Liver (tissue), 3 donors: ENCODE measurements at regions not wholly inside any gene's neighbourhood (a gene's known extent, or its start where the extent isn't known, plus 50 kb on each side); places are given as distances from the start of the nearest gene placed in this dataset.

Experiments used
- HNF4G ChIP-seq: IDR thresholded peaks from 2 replicates; pipeline ENCODE4 v1.6.1; 2016; ENCODE audit warnings: antibody characterized with exemption
- NR2F2 ChIP-seq: IDR thresholded peaks from 2 replicates; pipeline ENCODE4 v1.6.1; 2016; ENCODE audit warnings: antibody characterized with exemption
- RAD21 ChIP-seq, 2 donors: IDR thresholded peaks; 2 replicates each; pipeline ENCODE4 v1.6.1; 2016; ENCODE audit warnings: antibody characterized with exemption in 2 of 2, mild to moderate bottlenecking in 2 of 2
- SP1 ChIP-seq: IDR thresholded peaks from 2 replicates; pipeline ENCODE4 v1.6.1; 2018; ENCODE audit warnings: antibody characterized with exemption, mild to moderate bottlenecking
- TAF1 ChIP-seq: conservative IDR thresholded peaks from 2 replicates; pipeline ENCODE4 v1.6.1; 2016; ENCODE audit warnings: antibody characterized with exemption, mild to moderate bottlenecking
- TF ChIP-seq, protein P1 (sequence below): fragments of 150-350 bp; IDR thresholded peaks from 2 replicates; pipeline ENCODE4 v1.5.1; 2017; ENCODE audit warnings: improper control_type of control experiment, low read depth, low read length; ENCODE audit not compliant: missing input control
- TF ChIP-seq, protein P2 (sequence below): IDR thresholded peaks from 2 replicates; pipeline ENCODE4 v1.6.1; 2016; ENCODE audit warnings: antibody characterized with exemption, mild to moderate bottlenecking
- TF ChIP-seq, protein P3 (sequence below): IDR thresholded peaks from 2 replicates; pipeline ENCODE4 v1.6.1; 2016; ENCODE audit warnings: antibody characterized with exemption
- donor health status: healthy.
- donor health status: healthy.

- TF ChIP-seq, protein P1, sequence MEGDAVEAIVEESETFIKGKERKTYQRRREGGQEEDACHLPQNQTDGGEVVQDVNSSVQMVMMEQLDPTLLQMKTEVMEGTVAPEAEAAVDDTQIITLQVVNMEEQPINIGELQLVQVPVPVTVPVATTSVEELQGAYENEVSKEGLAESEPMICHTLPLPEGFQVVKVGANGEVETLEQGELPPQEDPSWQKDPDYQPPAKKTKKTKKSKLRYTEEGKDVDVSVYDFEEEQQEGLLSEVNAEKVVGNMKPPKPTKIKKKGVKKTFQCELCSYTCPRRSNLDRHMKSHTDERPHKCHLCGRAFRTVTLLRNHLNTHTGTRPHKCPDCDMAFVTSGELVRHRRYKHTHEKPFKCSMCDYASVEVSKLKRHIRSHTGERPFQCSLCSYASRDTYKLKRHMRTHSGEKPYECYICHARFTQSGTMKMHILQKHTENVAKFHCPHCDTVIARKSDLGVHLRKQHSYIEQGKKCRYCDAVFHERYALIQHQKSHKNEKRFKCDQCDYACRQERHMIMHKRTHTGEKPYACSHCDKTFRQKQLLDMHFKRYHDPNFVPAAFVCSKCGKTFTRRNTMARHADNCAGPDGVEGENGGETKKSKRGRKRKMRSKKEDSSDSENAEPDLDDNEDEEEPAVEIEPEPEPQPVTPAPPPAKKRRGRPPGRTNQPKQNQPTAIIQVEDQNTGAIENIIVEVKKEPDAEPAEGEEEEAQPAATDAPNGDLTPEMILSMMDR = no peak
- no peak for TF ChIP-seq RAD21 (IDR thresholded peaks at IDR 0.05)
- no peak for TF ChIP-seq NR2F2
- TF ChIP-seq, protein P2, sequence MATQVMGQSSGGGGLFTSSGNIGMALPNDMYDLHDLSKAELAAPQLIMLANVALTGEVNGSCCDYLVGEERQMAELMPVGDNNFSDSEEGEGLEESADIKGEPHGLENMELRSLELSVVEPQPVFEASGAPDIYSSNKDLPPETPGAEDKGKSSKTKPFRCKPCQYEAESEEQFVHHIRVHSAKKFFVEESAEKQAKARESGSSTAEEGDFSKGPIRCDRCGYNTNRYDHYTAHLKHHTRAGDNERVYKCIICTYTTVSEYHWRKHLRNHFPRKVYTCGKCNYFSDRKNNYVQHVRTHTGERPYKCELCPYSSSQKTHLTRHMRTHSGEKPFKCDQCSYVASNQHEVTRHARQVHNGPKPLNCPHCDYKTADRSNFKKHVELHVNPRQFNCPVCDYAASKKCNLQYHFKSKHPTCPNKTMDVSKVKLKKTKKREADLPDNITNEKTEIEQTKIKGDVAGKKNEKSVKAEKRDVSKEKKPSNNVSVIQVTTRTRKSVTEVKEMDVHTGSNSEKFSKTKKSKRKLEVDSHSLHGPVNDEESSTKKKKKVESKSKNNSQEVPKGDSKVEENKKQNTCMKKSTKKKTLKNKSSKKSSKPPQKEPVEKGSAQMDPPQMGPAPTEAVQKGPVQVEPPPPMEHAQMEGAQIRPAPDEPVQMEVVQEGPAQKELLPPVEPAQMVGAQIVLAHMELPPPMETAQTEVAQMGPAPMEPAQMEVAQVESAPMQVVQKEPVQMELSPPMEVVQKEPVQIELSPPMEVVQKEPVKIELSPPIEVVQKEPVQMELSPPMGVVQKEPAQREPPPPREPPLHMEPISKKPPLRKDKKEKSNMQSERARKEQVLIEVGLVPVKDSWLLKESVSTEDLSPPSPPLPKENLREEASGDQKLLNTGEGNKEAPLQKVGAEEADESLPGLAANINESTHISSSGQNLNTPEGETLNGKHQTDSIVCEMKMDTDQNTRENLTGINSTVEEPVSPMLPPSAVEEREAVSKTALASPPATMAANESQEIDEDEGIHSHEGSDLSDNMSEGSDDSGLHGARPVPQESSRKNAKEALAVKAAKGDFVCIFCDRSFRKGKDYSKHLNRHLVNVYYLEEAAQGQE = no peak
- TF ChIP-seq HNF4G = no peak
- no peak for TF ChIP-seq TAF1
- TF ChIP-seq, protein P3, sequence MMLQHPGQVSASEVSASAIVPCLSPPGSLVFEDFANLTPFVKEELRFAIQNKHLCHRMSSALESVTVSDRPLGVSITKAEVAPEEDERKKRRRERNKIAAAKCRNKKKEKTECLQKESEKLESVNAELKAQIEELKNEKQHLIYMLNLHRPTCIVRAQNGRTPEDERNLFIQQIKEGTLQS = no peak
- no peak for TF ChIP-seq SP1
Measured at GRCh38 chr18:10130606-10131005, 216.8 kb downstream of the VAPA start.
